Bronchial epithelial cell (primary cell): ENCODE measurements at regions not wholly inside any gene's neighbourhood (a gene's known extent, or its start where the extent isn't known, plus 50 kb on each side); places are given as distances from the start of the nearest gene placed in this dataset.
"Not testable (repeated sequence)": the region's sequence is repeated elsewhere in the genome, so short reads cannot be mapped to it uniquely, and the experiment has no call there.

Experiments used
- DNase-seq: peaks from one replicate; pipeline ENCODE4 v3.0.0-alpha.2; 2010; ENCODE audit warnings: low read depth
- FAIRE-seq: peaks from 2 replicates; lab custom pipeline; 2011; peaks lifted over from hg19 to GRCh38; lab: Jason Lieb, UNC
- H3K27me3 ChIP-seq: 2 replicates; pipeline ENCODE4 v1.5.1; 2011; ENCODE audit warnings: low read length; ENCODE audit not compliant: control insufficient read depth, insufficient read depth
- H3K36me3 ChIP-seq: 2 replicates; pipeline ENCODE4 v1.5.1; 2011; ENCODE audit warnings: low read length; ENCODE audit not compliant: control insufficient read depth, insufficient read depth
- H3K4me3 ChIP-seq: 2 replicates; pipeline ENCODE4 v1.5.1; 2011; ENCODE audit warnings: mild to moderate bottlenecking, low read depth, low read length, control low read depth
- TF ChIP-seq, protein P1 (sequence below): IDR thresholded peaks from 2 replicates; pipeline ENCODE4 v1.5.1; 2011; ENCODE audit warnings: mild to moderate bottlenecking, moderate library complexity, low read length, control low read depth, inconsistent platforms; ENCODE audit not compliant: insufficient read depth, severe bottlenecking

DNA sequence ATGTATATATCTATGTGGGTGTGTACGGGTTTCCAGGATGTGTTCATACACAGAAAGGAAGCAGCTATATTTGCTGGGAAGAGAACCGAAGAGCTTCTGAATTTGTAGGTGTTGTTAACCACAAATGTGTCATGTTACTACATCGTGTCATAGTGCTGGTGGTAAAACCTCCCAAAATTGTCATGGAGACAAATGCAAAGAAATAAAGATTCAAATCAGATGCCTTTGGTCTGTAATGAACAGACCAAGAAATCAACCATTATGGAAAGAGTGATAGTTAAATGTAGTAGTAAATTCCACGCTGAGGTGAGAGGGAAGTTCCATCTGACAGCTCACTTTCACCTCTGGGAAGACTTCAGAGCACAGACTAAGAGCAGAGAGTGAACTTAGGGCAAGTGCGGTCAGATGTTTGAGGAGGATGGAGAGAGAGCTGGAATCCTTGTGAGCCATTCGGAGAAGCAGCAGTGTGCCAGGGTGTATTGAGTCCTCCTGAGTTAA, 487.5 kb downstream of the TMEM121 start:
- no peaks in the 10 kb centered on the region for H3K36me3 ChIP-seq
- no peak overlapping the region for H3K4me3 ChIP-seq
- FAIRE-seq (no peak), DNase-seq (no peak)
- H3K27me3 ChIP-seq = no peaks in the 10 kb centered on the region
- TF ChIP-seq, protein P1, sequence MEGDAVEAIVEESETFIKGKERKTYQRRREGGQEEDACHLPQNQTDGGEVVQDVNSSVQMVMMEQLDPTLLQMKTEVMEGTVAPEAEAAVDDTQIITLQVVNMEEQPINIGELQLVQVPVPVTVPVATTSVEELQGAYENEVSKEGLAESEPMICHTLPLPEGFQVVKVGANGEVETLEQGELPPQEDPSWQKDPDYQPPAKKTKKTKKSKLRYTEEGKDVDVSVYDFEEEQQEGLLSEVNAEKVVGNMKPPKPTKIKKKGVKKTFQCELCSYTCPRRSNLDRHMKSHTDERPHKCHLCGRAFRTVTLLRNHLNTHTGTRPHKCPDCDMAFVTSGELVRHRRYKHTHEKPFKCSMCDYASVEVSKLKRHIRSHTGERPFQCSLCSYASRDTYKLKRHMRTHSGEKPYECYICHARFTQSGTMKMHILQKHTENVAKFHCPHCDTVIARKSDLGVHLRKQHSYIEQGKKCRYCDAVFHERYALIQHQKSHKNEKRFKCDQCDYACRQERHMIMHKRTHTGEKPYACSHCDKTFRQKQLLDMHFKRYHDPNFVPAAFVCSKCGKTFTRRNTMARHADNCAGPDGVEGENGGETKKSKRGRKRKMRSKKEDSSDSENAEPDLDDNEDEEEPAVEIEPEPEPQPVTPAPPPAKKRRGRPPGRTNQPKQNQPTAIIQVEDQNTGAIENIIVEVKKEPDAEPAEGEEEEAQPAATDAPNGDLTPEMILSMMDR = no peak

DNA sequence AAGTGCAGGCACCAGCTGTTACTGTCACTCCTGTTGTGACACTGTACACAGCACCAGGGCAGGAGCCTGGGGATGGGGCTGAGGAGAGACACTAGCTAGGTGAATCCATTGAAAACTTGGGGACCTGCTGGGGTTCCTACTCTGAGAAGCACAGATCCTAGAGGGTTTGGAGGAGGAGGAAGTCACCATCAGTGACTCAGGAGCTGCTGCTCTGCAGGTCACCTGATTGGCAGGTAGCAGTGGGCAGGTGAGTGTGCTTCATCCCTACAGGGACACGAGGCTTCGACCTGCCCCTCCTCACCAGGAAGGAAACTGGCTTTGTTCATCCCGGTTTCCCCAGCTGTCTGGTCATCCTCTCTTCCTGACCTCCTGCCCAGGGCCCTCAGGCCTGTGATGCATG, 491.6 kb downstream of the TMEM121 start:
- H3K27me3 ChIP-seq, H3K4me3 ChIP-seq, FAIRE-seq, H3K36me3 ChIP-seq, DNase-seq: not testable (repeated sequence)

DNA sequence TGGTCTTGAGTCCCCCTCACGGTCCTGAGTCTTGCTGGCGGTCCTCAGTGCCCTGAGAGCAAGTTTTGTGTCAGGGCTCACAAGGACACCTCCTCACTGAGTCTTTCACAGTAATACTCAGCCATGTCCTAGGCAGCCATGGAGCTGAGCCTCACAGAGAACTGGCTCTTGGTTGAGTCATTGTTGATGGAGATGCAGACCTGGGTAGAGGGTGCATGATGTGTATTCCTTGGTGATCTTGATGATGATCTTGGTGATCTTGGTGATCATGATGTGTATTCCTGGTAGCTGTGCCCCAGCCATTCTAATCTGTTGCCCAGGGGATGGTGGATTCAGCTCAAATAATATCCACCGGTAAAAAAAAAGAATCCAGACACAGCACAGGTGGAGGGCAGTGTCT, 495.4 kb downstream of the TMEM121 start:
- Histone ChIP-seq H3K27me3 (no peaks in the 10 kb centered on the region), H3K36me3 (no peaks in the 10 kb centered on the region), H3K4me3 (no peak overlapping the region)
- DNase-seq (no peak), FAIRE-seq (no peak)
- TF ChIP-seq, protein P1 = no peak

- H3K36me3 ChIP-seq, DNase-seq, FAIRE-seq, H3K27me3 ChIP-seq, H3K4me3 ChIP-seq: not testable (repeated sequence)
These were observed 496.3 kb downstream of the TMEM121 start for GRCh38 chr14:106022648-106023047.

GRCh38 chr14:106023411-106023810, 497.0 kb downstream of the TMEM121 start:
- no peaks in the 10 kb centered on the region for H3K27me3 ChIP-seq
- no peak overlapping the region for H3K4me3 ChIP-seq
- DNase-seq = no peak
- FAIRE-seq = no peak
- H3K36me3 ChIP-seq = no peaks in the 10 kb centered on the region
- TF ChIP-seq, protein P1 = no peak

- H3K4me3 ChIP-seq = no peak overlapping the region
- no peak for FAIRE-seq
- H3K36me3 ChIP-seq = no peaks in the 10 kb centered on the region
- TF ChIP-seq, protein P1 = no peak
- no peak for DNase-seq
- H3K27me3 ChIP-seq = no peaks in the 10 kb centered on the region
These were observed 498.7 kb downstream of the TMEM121 start for GRCh38 chr14:106024983-106025604.

DNA sequence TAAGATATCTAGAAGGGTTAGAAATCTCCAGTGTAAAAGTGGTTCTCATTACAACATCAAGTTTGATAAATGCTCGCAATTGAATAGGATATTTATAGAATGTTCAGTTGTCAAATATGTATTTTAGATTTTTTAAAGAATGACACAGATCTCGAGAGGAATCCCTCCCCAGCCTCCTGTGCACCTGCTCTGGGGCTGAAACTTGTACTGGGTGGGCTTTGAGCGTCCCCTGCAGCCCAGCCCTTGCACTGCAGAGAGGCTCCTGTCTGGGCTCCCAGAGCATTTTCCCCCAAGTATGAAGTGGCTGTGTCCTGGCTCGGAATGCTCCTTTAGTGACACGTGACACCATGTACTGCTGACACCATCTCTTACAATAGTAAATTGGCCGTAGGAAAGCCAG, 499.6 kb downstream of the TMEM121 start:
- TF ChIP-seq, protein P1 = no peak
- no peaks in the 10 kb centered on the region for H3K27me3 ChIP-seq
- H3K4me3 ChIP-seq = no peak overlapping the region
- no peak for FAIRE-seq
- H3K36me3 ChIP-seq = no peaks in the 10 kb centered on the region
- DNase-seq = no peak

DNA sequence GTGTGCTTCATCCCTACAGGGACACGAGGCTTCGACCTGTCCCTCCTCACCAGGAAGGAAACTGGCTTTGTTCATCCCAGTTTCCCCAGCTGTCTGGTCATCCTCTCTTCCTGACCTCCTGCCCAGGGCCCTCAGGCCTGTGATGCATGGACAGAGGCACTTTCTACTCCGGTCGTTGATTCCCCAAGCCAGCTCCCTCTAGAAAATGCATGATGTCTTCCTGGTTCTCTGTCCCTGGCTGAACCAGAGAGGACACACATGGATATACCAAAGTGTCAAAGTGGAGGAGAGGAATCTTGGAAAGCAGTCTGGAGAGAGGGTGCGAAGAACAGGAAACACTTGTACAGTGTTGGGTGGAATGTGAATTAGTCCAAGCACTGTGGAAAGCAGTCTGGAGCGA, 501.4 kb downstream of the TMEM121 start:
- not testable (repeated sequence) for H3K27me3 ChIP-seq, FAIRE-seq, DNase-seq, H3K4me3 ChIP-seq, H3K36me3 ChIP-seq
